ENCODE measurements at regions not wholly inside any gene's neighbourhood (a gene's known extent, or its start where the extent isn't known, plus 50 kb on each side); places are given as distances from the start of the nearest gene placed in this dataset.

- H3K4me1 ChIP-seq, result peaks cover 48% of the 10 kb centered on the region
- H4K20me1 ChIP-seq, result no peaks in the 10 kb centered on the region
- H3K27ac ChIP-seq, result no peak overlapping the region
- peak overlapping the region; percentile 11 for H3K4me2 ChIP-seq
- no peak overlapping the region for H3K9ac ChIP-seq
- TF ChIP-seq Cebpa-rat (IDR thresholded peaks at IDR 0.05), result no peak
- H3K9me3 ChIP-seq, result peaks cover 7% of the 10 kb centered on the region; the same call in 1 of the 2 replicates
- no peaks in the 10 kb centered on the region for H3K27me3 ChIP-seq
- H3K4me3 ChIP-seq, result no peak overlapping the region
- no peaks in the 10 kb centered on the region for H3K36me3 ChIP-seq
Observed at GRCh38 chr9:113646946-113647914, 183.7 kb downstream of the RGS3 start.

DNA sequence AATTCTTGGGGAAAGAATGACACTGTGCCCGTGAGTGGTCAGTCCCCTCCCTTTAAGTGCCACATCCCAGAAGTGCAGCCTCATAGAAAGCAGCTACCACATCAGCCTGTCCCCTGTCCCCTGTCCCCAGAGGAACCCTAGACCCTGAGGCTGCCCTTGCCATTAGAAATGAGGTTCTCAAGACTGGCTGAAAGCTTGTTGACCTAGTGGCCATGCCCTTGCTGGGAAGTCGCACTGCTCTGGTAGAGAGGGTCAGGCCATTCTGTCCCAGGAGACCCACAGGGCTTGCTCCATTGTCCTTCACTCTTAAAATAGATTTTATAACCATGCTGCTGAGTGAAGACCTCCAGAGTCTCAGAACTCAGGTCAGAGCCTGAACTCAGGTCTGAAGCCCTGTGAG lies 184.5 kb downstream of the RGS3 start:
- Histone ChIP-seq H3K9me3 (peaks cover 7% of the 10 kb centered on the region; the same call in 1 of the 2 replicates), H3K4me3 (no peak overlapping the region), H3K27me3 (no peaks in the 10 kb centered on the region), H3K4me2 (no peak overlapping the region), H3K36me3 (no peaks in the 10 kb centered on the region), H3K27ac (no peak overlapping the region), H4K20me1 (no peaks in the 10 kb centered on the region), H3K4me1 (peaks cover 48% of the 10 kb centered on the region), H3K9ac (no peak overlapping the region)
- TF ChIP-seq Cebpa-rat (IDR thresholded peaks at IDR 0.05), result no peak

DNA sequence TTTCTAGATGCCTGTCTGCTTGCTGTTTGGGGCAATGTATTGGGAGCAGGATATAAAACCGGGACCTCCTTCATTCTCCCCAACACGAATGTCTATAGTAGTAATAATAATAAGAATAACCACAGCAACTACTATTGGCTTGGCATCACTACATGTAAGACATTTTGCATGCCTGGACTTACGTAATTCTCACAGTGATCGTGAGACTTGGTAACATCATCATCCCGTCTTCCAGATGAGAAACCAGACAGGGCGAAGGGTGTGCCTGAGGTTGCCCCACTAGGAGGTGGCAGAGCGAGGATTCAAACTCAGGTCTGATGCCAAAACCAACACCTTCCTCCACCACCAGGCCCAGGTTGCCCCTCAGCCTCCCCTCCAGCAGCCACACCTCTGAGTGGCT lies 185.1 kb downstream of the RGS3 start:
- Histone ChIP-seq H3K27ac (peak overlapping the region; percentile 49; the same call in 1 of the 2 replicates), H3K9me3 (peaks cover 7% of the 10 kb centered on the region; the same call in 1 of the 2 replicates), H3K36me3 (no peaks in the 10 kb centered on the region), H3K4me1 (peaks cover 48% of the 10 kb centered on the region), H3K4me2 (no peak overlapping the region), H3K9ac (no peak overlapping the region), H4K20me1 (no peaks in the 10 kb centered on the region), H3K4me3 (no peak overlapping the region), H3K27me3 (no peaks in the 10 kb centered on the region)
- TF ChIP-seq Cebpa-rat (IDR thresholded peaks at IDR 0.05), result no peak

- Histone ChIP-seq H3K36me3 (no peaks in the 10 kb centered on the region), H3K4me3 (no peak overlapping the region), H3K4me2 (no peak overlapping the region), H3K4me1 (peaks cover 48% of the 10 kb centered on the region), H3K27me3 (no peaks in the 10 kb centered on the region), H3K27ac (peak overlapping the region; percentile 49; the same call in 1 of the 2 replicates), H3K9ac (no peak overlapping the region), H3K9me3 (peaks cover 7% of the 10 kb centered on the region; the same call in 1 of the 2 replicates), H4K20me1 (no peaks in the 10 kb centered on the region)
- TF ChIP-seq Cebpa-rat (IDR thresholded peaks at IDR 0.05), result no peak
Observed at GRCh38 chr9:113649054-113649453, 185.5 kb downstream of the RGS3 start.

- Histone ChIP-seq H3K4me2 (no peak overlapping the region), H3K4me1 (peaks cover 49% of the 10 kb centered on the region), H3K27me3 (no peaks in the 10 kb centered on the region), H3K4me3 (no peak overlapping the region), H3K9me3 (peaks cover 7% of the 10 kb centered on the region; the same call in 1 of the 2 replicates), H4K20me1 (no peaks in the 10 kb centered on the region), H3K9ac (no peak overlapping the region), H3K27ac (no peak overlapping the region), H3K36me3 (no peaks in the 10 kb centered on the region)
- no peak for TF ChIP-seq Cebpa-rat (IDR thresholded peaks at IDR 0.05)
Observed at GRCh38 chr9:113649855-113650206, 186.3 kb downstream of the RGS3 start.

DNA sequence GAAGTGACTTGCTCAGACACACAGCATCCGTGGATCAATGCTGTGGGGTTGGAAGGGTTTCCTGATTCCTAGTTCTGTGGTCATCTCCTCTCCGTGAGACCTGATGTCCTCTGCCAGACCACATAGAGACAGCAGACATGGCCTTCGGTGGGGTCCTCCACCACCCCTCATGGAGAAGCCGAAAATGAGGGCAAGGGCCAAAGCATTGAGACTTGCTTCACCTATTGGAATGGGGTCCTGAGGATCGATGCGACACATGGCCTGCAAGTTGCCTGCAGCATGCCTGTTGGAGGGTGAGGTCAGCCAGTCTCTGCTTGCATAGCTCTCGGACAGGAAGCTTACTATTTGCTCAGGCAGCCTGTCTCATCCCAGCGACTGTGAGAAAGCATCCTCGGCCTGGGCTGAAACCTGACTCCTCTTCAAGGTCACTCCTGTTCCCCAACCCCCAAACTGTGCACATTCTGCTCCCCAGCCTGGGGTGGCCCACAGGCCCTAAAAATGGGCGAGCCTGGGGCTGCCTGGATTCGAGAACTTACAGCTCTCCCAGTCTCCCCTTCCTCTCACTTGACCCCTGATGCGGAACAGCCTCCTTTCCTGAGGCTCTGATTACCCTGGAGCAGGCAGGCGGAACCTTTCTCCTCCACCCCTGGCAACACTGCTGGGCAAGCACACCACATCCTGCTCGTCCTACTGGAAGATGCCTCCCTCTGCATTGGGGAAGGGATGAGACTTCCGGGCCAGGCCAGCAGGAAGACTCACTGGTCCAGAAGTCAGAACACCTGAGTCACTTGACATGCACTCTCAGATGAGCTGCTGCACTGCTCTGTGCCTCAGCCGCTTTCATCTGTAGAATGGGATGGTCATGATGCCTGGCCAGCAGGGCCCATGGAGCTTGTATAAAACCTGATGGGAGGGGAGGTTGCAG lies 186.9 kb downstream of the RGS3 start:
- Histone ChIP-seq H3K27ac (peak overlapping the region; percentile 46), H3K9ac (no peak overlapping the region), H3K9me3 (peaks cover 7% of the 10 kb centered on the region; the same call in 1 of the 2 replicates), H3K36me3 (no peaks in the 10 kb centered on the region), H3K4me2 (peak overlapping the region; percentile 68), H4K20me1 (no peaks in the 10 kb centered on the region), H3K4me1 (peaks cover 55% of the 10 kb centered on the region), H3K27me3 (no peaks in the 10 kb centered on the region), H3K4me3 (no peak overlapping the region)
- TF ChIP-seq Cebpa-rat (IDR thresholded peaks at IDR 0.05), result no peak

GRCh38 chr9:113651896-113652295 lies 188.4 kb downstream of the RGS3 start:
- H3K4me2 ChIP-seq, result no peak overlapping the region

DNA sequence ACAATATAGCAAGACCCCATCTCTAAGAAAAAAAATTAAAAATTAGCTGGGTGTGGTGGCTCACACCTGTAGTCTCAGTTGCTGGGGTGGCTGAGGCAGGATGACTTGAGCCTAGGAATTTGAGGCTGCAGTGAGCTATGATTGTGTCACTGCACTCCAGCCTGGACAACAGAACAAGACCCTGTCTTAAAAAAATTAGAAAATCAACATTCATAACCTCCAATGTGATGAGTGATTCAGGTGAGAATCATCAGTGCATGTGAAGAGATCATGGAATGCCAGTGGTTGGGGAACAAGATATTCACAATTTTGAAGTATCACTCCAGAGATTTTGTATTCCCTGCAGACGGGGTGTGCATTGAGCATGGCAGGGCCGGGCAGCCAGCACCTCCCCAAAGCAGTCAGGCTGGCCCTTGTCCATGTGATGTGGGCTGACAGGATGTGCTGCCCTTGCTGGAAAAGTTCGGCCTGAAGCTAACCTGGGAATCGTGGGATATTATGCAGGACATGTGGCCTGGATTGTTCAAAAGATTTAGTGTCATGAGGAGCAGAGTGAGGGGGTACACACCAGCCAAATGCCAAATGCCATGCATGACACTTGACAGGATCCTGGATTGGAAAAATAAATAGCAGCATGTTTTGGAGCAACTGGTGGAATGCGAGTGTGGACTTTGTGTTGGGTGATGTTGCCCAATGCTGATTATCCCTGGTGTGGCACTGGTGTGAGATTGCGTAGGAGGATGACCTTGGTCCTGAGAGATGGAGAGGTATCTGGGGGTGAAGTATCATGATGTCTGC lies 189.0 kb downstream of the RGS3 start:
- H4K20me1 ChIP-seq, result no peaks in the 10 kb centered on the region
- no peak overlapping the region for H3K27ac ChIP-seq
- TF ChIP-seq Cebpa-rat (IDR thresholded peaks at IDR 0.05), result no peak
- H3K9ac ChIP-seq, result no peak overlapping the region
- H3K9me3 ChIP-seq, result no peaks in the 10 kb centered on the region
- H3K27me3 ChIP-seq, result no peaks in the 10 kb centered on the region
- H3K36me3 ChIP-seq, result no peaks in the 10 kb centered on the region
- no peak overlapping the region for H3K4me3 ChIP-seq
- H3K4me2 ChIP-seq, result no peak overlapping the region
- peaks cover 65% of the 10 kb centered on the region for H3K4me1 ChIP-seq

More at GRCh38 chr9:113651896-113652295, 188.4 kb downstream of the RGS3 start:
- Histone ChIP-seq H3K9ac (no peak overlapping the region), H3K27ac (no peak overlapping the region), H3K4me1 (peaks cover 66% of the 10 kb centered on the region), H3K27me3 (no peaks in the 10 kb centered on the region), H3K9me3 (peaks cover 5% of the 10 kb centered on the region; the same call in 1 of the 2 replicates), H4K20me1 (no peaks in the 10 kb centered on the region), H3K36me3 (no peaks in the 10 kb centered on the region), H3K4me3 (no peak overlapping the region)
- no peak for TF ChIP-seq Cebpa-rat (IDR thresholded peaks at IDR 0.05)
